Stimulated activated CD8-positive, alpha-beta memory T cell treated with anti-CD3 and anti-CD28 coated beads, Interleukin-15, amount 100 ng/mL, for 48 hours (primary cell): ENCODE measurements at regions not wholly inside any gene's neighbourhood (a gene's known extent, or its start where the extent isn't known, plus 50 kb on each side); places are given as distances from the start of the nearest gene placed in this dataset.
"Not testable (repeated sequence)": the region's sequence is repeated elsewhere in the genome, so short reads cannot be mapped to it uniquely, and the experiment has no call there.

ENCODE experiments used
- DNase-seq, 2 donors: peaks; one replicate each; pipeline ENCODE4 v3.0.0-alpha.2; 2020; ENCODE audit warnings: low read depth in 2 of 2

DNA sequence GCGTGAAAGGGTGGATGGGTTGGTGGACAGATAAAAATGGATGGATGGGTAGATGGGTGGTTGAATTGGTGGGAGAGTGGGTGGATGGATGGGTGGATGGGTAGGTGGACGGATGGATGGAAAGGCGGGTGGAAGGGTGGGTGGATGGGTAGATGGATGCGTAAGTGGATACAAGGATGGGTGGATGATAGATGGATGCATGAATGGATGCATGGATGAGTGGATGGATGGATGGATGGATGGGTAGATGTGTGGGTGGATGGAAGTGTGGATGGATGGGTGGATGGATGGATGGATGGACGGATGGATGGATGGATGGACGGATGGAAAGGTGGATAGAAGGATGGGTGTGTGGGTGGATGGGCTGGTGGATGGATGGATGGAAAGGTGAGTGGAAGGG lies 77.0 kb upstream of the GRK3 start:
- no peak for DNase-seq

GRCh38 chr22:25488244-25489020 lies 76.0 kb upstream of the GRK3 start:
- peak; percentile 61 to 71 for DNase-seq

GRCh38 chr22:25489947-25490346 lies 74.5 kb upstream of the GRK3 start:
- no peak for DNase-seq

DNA sequence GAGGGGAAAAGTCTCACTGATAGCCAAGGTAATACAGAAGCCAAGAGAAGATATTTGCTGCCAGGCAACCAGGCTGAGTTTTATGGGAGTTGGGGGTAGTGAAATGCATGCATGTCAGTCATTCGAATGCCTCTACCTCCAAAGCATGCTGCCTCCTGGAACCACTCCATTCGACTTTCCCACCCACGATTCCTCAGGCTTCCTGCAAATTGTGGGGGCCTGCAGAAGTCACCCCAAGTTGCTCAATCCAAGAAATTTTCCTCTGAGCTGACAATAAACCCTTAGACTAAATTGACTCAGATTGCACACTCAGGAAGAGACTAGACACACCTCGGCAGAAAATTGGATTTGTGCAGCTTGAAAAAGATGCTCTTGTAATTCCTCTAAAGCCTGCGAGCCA lies 73.6 kb upstream of the GRK3 start:
- DNase-seq: no peak

GRCh38 chr22:25492162-25492561 lies 72.3 kb upstream of the GRK3 start:
- no peak for DNase-seq

- no peak for DNase-seq
These were observed 71.4 kb upstream of the GRK3 start for GRCh38 chr22:25492841-25493734.

GRCh38 chr22:25493794-25494193 lies 70.7 kb upstream of the GRK3 start:
- DNase-seq: no peak

DNA sequence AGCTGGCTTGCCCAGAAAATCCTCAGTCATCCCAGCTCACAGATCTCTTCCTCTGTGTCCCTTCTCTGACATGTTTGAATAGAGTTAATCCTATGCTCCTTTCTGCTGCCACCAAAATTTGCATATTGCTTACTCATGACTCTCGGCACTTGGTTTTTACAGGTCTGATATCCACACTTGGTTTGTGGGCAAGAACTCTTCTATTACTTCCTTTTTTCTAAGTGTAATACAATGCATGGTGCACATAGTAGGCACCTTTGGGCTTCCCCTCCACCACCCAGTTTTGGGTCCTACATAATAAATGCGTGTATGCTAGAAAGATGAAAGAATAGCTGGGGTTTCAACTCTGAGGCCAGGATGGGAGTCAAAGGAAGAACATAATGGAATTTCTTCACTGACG lies 69.7 kb upstream of the GRK3 start:
- DNase-seq: no peak

DNA sequence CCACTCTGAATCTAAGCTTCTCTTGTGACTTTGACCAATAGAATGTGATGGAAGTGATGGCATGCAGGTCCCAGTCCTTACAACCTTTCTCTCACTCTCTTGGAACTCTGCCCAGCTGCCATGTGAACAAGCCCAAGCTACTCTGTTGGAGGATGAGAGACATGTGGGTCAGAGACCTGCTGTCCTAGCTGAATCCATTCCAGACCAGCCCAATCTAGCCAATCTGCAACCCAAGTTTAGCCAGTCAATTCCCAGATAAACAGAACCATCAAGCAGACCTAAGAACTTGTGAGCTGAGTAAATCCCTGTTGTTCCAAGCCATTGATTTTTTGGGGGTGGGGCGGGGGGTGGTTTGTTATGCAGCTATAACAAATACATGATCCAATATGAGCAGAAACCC lies 69.2 kb upstream of the GRK3 start:
- DNase-seq: no peak

DNA sequence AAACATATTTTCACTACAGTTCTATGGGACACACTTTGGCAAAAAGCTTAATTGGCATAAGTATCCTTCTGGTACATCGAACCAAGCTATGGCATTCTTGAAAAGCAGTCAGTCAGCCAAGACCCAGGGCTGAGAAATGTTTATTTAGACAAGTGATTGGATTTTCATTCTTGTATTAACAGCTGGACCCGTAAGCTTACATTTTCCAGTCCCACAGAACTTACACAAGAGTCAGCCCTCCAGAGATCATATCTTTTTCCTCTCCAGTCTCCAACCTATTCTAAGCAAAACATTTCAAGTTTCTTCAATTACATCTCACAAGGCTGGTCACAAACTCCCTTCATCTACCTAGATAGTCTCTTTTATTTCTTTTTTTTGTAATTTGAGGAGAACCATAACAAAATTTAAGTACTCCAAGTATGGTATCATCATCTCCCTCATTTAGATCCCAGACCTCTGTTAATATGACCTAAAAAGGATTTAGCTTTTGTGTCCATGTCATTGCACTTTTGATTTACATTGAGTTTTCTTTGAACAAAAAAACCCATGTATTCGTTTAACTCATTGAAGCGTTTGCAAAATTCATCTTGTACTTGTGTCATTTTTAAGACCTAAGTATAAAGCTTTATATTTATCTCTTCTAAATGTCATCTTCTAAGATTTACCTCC lies 67.9 kb upstream of the GRK3 start:
- no peak for DNase-seq

- no peak for DNase-seq
These were observed 67.3 kb upstream of the GRK3 start for GRCh38 chr22:25497181-25497641.

- DNase-seq: no peak
These were observed 66.8 kb upstream of the GRK3 start for GRCh38 chr22:25497716-25498115.

- DNase-seq: not testable (repeated sequence)
These were observed 63.8 kb upstream of the GRK3 start for GRCh38 chr22:25500671-25501070.

- not testable (repeated sequence) for DNase-seq
These were observed 60.5 kb upstream of the GRK3 start for GRCh38 chr22:25504017-25504416.

- DNase-seq: no peak
These were observed 56.3 kb upstream of the GRK3 start for GRCh38 chr22:25508161-25508560.

DNA sequence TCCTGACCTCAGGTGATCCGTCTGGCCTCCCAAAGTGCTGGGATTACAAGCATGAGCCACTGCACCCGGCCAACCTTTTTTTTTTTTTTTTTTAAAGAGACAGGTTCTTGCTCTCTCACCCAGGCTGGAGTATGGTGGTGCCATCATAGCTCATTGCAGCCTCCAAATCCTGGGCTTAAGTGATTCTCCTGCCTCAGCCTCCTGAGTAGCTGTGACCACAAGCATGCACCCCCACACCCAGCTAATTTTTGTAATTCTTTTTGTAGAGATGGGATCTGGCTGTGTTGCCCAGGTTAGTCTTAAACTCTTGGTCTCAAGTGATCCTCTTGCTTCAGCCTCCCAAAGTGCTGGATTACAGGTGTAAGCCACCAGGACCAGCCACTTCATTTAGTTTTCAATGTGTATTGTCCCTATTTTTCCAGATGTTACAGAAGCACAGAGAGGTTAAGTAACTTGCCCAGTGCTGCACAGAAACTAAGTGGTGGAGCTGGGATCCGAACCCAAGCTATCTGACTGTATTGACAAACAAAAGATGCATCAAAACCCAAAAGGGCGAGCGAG lies 55.6 kb upstream of the GRK3 start:
- no peak for DNase-seq

DNA sequence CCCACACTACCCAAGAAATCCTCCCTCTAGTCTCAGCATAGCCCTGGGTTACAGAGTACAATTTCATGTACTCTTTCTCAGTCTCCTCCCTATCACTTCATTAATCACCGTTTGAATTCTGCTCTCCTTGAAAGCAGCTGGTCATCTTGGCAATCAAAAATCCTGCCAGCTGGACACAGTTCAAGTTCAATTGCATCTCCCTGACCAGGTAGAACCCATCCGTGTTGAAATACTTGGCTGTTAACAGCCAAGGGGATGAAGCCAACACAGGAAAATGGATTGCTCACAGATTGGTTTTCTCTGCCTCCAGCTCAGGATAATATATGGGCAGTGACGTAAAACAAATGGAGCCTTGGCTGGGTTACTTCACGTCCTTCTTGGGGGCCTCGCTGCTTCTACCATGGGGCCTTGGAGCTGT lies 55.1 kb upstream of the GRK3 start:
- no peak for DNase-seq

DNA sequence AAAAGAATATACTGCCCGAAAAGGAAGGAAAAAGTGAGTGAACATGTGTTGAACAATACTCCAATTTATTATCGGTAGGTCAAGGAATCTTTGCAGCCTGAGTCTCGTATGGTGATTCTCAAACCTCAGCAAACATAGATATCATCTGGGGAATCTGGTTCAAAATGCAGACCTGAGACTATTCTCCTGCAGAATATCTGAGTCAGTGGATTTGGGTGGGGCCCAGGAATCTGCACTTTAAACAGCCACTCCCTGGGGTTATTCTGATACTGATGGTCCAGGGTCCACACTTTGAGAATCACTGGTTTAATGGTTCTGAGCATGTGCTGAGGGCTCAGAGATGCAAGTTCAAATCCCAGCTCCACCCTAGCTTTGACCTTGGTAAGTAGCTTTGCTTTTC lies 53.6 kb upstream of the GRK3 start:
- no peak for DNase-seq

- no peak for DNase-seq
These were observed 52.8 kb upstream of the GRK3 start for GRCh38 chr22:25511725-25512124.

DNA sequence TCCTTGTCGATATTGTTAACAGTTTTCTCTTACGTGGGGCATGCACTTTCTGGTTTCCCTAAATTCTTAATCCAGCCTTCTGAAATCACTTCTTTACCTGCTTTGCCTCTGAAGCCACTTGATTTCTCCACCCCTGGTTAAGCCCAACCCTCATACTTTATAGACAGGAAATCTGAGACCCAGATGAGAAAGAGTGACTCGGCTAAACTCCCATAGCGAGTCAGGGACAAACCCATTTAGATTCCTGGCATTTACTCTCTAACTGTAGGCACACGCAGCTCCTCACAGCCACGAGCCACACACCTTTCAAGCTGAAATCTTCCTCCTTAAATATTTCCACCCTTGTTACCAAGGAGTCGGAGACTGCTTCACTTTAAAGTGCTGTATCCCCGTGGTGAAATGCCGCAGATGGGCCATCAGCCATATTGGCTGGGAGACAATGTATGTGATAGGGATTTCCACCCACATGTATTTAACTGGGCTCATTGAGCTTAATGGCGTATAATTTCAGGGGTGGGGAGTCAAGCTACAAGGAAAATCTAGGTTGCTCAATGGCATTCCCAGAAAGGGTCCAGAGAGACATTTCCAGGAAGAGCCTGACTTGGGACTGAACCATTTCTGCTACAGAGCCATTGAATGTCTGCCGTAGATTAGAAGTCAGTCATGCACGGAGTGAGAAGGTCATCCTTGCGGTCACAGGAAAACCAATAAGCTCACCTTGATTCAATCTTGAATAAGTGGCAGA lies 49.9 kb upstream of the GRK3 start:
- no peak for DNase-seq
